ENCODE measurements at regions not wholly inside any gene's neighbourhood (a gene's known extent, or its start where the extent isn't known, plus 50 kb on each side); places are given as distances from the start of the nearest gene placed in this dataset.

GRCh38 chr10:78413076-78414055, 379.7 kb downstream of the RPS24 start:
- no peak for DNase-seq (ENCODE audit: extremely low read depth, low read depth)
- no peak overlapping the region for H3K4me3 ChIP-seq (replicated peaks; ENCODE audit: low read depth, low read length)
- TF ChIP-seq, protein P1, sequence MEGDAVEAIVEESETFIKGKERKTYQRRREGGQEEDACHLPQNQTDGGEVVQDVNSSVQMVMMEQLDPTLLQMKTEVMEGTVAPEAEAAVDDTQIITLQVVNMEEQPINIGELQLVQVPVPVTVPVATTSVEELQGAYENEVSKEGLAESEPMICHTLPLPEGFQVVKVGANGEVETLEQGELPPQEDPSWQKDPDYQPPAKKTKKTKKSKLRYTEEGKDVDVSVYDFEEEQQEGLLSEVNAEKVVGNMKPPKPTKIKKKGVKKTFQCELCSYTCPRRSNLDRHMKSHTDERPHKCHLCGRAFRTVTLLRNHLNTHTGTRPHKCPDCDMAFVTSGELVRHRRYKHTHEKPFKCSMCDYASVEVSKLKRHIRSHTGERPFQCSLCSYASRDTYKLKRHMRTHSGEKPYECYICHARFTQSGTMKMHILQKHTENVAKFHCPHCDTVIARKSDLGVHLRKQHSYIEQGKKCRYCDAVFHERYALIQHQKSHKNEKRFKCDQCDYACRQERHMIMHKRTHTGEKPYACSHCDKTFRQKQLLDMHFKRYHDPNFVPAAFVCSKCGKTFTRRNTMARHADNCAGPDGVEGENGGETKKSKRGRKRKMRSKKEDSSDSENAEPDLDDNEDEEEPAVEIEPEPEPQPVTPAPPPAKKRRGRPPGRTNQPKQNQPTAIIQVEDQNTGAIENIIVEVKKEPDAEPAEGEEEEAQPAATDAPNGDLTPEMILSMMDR (IDR thresholded peaks at IDR 0.05; ENCODE audit: low read depth, low read length, missing control alignments), result no peak

DNA sequence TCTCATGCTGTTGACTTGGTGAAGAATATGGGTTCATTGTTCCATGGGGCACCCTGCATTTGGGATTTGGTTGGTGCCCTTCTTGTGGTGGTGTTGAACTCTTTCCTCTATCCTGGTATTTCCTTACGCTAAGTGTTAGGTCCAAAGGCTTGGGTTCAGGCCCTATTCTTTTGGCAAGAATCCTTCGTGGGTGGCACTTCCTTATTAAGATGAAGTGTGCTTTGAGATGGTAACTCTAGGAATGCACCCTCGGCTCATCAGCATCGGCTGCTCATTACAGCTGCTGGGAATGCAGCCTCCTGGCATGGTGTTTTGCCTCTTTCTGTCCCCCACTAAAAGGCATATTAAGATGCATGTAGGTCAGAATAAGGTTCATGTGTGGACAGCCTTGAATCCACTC, 380.7 kb downstream of the RPS24 start:
- H3K4me3 ChIP-seq (replicated peaks; ENCODE audit: low read depth, low read length), result no peak overlapping the region
- no peak for DNase-seq (ENCODE audit: extremely low read depth, low read depth)
- TF ChIP-seq, protein P1 (IDR thresholded peaks at IDR 0.05; ENCODE audit: low read depth, low read length, missing control alignments), result no peak

- no peak overlapping the region for H3K4me3 ChIP-seq (replicated peaks; ENCODE audit: low read depth, low read length)
- TF ChIP-seq, protein P1 (IDR thresholded peaks at IDR 0.05; ENCODE audit: low read depth, low read length, missing control alignments), result no peak
- no peak for DNase-seq (ENCODE audit: extremely low read depth, low read depth)
Observed at GRCh38 chr10:78415111-78415510, 381.4 kb downstream of the RPS24 start.

DNA sequence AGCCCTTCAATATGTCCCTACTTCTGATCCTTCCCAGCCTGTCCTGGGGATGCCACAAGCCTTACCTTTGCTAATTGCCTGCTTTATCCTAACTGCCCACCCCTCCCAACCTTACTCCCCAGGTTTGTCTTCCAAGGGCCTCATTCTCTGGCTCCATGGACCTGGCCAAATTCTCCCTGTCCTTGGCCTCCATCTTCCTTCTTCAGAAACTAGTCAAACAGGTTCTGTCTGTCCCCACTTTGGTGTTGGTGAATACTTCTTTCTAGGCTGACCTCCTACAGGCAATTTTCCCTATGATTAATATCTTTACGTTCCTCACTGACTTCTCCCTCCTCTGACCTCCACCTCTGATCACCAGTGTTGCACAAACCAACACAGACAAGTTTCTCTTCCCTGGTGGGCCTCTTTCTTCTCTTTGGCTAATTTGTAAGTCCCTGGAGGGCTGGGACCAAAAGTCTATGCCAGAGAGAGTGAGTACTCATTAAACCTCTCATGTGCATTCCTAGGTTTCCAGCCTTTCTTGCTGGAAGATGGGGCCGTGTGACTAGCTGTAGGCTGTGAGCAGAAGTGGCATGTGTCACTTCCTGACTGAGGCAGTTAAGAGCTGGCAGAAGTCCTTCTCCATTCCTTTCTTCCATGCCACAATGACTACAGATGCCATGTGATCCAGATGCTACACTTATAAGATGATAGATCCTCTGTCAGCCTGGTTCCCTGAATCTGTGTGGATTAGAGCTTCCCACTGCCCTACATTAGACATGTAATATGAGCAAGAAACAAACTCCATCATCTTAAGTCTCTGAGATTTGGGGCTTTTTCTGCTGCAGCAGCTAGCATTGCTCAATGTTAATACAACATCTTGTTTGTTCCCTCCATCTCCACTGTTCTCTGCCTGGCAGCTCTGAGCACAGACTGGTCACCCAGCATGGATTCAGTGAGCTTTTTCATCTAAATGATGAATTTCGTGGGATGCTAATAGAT, 382.7 kb downstream of the RPS24 start:
- DNase-seq (ENCODE audit: extremely low read depth, low read depth), result no peak
- no peak overlapping the region for H3K4me3 ChIP-seq (replicated peaks; ENCODE audit: low read depth, low read length)
- TF ChIP-seq, protein P1 (IDR thresholded peaks at IDR 0.05; ENCODE audit: low read depth, low read length, missing control alignments), result no peak

- H3K4me3 ChIP-seq (replicated peaks; ENCODE audit: low read depth, low read length), result no peak overlapping the region
- no peak for DNase-seq (ENCODE audit: extremely low read depth, low read depth)
- TF ChIP-seq, protein P1 (IDR thresholded peaks at IDR 0.05; ENCODE audit: low read depth, low read length, missing control alignments), result no peak
Observed at GRCh38 chr10:78417425-78418370, 384.0 kb downstream of the RPS24 start.
